GM18907 (cell line): ENCODE measurements at regions not wholly inside any gene's neighbourhood (a gene's known extent, or its start where the extent isn't known, plus 50 kb on each side); places are given as distances from the start of the nearest gene placed in this dataset.

Source experiments
- ATAC-seq: cut with Tn5 transposase; IDR thresholded peaks from one replicate; pipeline ENCODE4 v1.9.1; 2021; ENCODE audit warnings: mild to moderate bottlenecking, moderate library complexity; ENCODE audit not compliant: unreplicated experiment

DNA sequence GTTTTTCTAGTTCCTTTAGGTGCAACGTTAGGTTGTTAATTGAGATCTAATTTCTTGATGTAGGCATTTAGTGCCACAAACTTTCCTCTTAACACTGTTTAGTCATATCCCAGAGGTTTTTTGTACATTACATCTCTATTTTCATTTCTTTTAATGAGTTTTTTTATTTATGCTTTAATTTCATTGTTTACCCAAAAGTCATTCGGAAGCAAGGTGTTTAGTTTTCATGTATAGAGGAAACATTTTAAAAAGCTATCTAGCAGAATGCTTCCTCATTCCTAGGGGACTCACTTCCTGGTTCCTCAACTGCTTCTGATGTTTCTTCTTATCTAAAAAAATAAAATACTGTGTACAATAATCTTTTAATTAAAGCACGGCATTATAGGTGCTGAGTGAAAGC, 307.2 kb upstream of the CAMK1G start:
- no peak for ATAC-seq

GRCh38 chr1:209277662-209278061, 305.9 kb upstream of the CAMK1G start:
- no peak for ATAC-seq

DNA sequence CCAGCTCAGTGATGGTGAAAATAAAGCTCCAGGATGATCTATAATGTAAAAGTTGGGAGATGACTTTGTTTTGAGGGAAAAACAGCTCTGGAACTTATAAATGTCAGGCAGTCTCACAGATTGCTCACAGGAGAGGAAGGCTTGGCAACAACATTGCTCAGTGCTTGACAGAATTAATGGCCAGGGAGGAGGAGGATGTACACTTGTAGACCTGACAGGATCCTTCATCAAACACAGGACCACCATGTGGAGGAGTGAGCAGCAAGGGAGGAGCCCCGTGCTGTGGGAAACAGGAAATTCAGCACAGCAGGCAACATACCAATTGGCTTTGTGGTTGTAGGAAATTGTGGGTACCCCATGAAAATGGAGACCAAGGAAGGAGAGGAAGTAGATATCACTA, 291.8 kb upstream of the CAMK1G start:
- no peak for ATAC-seq

GRCh38 chr1:209302779-209303568, 280.5 kb upstream of the CAMK1G start:
- ATAC-seq = no peak

DNA sequence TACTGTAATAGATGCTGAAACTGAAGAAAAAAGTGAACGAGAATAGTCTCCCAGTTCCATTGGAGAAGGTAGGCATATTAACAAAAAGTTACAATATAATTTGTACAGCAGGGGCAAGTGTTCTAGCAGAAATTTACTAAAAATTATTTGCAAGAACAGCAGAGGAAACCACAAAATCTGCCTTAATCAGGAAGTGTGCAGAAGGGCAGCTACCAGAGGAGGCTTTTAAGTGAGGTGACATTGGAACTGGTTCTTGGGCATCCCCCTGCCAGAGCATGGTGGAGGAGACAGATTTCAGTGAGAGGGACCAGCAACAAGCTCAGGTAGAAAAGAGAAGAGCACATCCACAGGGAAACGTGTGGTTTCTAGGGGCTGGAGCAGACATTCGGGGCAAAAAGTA, 279.3 kb upstream of the CAMK1G start:
- ATAC-seq = no peak

GRCh38 chr1:209305221-209305954, 278.1 kb upstream of the CAMK1G start:
- no peak for ATAC-seq

DNA sequence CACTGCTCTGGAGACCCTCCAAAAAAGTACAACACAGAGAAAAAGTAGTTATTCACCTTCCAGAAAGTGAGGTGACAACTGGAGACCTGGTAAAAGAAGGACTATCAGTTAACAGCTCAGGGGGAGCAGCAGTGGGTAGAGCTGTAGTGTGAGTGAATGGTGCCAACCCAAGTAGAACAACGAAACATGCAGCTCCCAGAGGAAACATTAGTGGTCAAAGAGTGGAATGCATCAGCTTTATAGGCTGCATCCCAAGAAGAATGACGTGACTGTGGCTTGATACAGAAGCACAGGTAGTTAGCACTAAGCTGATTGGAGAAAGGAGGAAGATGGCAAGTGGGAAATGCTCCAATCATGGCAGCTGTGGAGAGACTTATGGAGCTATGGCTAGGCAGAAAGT, 275.7 kb upstream of the CAMK1G start:
- ATAC-seq = no peak

DNA sequence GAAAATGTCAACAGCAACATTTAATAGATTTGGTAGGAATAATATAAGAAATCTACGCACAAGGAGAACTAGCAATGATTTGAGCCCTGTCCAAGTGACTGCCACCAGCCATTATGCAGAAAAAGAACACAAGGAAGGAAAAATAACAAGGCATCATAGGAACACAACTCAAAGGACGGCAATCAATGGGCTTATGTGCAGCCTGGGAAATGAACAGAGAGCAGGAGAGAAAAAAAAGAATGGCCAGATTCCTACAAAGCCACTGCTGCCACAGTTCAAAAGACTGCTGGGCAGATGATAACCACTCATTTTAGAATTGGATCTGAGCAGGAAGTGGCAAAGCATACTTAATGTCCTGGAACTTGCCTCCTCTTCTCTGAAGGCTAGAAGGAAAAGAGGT, 274.3 kb upstream of the CAMK1G start:
- no peak for ATAC-seq

DNA sequence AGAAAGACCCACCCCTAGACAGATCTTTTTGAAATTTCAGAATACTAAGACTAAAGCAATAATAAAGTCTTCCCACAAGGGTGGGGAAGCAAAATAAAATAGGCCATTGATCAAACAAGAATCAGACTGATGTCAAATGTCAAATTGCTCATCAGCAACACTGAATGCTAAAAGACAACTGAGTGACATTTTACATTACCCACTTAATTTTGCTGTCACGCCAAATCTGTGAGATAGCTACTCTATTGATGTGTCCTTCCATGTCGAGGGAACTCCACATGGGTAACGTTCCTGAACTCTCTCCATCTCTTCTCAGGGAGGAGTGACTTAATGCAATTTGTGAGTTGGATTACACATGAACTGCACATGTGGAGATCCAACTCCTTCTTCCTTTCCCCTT, 271.7 kb upstream of the CAMK1G start:
- no peak for ATAC-seq

- no peak for ATAC-seq
These were observed 266.6 kb upstream of the CAMK1G start for GRCh38 chr1:209316929-209317328.

DNA sequence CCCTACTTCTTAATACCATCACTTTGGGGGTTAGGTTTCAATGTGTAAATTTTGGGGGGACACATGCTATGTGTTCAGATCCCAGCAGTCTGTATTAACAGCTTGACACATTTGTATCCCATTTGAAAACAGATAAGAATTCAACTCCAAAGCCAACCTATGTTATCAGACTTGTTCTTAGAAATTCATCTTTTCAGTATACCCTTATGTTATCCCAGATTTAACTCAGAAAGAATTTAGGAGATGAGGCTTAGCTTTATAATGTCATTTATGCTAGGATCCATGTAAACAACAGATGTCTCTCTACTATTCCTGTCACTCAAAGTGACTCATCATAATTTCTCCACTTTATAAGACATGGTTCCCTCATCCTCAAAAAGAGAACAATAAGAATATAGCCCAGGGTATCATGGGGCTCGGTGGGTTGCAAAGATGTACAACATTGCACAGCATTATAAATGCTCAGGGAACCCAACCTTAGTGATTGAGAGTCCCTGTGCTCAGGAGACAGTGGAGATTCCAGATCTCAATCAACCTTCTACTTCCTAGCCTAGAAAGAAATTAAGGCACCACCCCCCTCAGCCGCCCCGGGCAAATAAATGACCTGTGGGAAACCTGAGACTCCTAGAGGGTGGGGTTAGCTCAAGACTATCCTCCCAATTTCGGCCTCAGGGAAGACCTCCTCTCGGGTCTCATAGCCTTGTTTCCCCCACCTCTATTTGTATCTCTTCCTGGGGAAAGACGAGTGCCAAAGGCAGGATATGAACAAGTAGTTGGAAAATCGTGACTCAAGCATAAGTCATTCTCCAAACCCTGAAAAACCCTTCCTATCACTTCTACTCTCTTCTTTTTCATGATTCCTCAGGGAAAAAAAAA, 265.1 kb upstream of the CAMK1G start:
- ATAC-seq = no peak

DNA sequence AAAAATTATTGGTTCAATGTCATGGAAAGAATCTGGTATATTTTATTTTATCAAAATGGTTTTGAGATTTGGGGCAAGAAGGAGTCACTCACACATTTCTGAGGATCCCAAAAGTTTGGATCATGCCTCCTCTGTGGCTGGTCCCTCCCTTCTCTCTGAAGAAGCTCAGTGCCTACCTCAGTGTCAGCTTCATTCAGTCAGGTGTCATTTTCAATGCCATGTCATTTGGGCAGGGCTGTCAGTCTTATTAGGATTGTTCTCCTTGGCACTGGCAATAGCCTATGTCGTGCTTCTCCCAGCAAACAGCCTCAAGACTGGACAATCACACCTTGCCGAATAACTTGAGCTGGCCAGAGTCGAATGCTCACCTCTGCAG, 264.5 kb upstream of the CAMK1G start:
- no peak for ATAC-seq

GRCh38 chr1:209319549-209319948, 264.0 kb upstream of the CAMK1G start:
- no peak for ATAC-seq

DNA sequence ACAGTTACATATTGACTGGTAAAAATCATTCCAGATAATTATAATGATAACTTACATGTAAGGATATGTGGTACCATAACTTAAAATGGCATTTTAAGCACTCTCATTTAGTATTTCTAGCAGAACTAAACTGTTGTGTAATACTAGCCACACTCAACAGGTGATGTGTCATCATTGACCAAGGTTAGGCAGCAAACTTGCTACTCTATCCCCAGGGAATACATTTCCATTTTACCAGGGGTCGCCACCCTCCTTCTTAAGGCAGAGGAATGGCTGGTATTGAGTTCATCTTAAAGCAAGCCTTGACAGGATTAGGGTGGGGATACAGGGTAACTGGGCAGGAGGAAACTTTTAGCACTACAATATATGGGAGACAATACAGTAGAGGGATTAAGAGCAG, 259.8 kb upstream of the CAMK1G start:
- no peak for ATAC-seq

GRCh38 chr1:209324901-209325871, 258.3 kb upstream of the CAMK1G start:
- no peak for ATAC-seq

- ATAC-seq = no peak
These were observed 257.4 kb upstream of the CAMK1G start for GRCh38 chr1:209326076-209326475.

GRCh38 chr1:209326831-209327230, 256.7 kb upstream of the CAMK1G start:
- ATAC-seq = no peak

DNA sequence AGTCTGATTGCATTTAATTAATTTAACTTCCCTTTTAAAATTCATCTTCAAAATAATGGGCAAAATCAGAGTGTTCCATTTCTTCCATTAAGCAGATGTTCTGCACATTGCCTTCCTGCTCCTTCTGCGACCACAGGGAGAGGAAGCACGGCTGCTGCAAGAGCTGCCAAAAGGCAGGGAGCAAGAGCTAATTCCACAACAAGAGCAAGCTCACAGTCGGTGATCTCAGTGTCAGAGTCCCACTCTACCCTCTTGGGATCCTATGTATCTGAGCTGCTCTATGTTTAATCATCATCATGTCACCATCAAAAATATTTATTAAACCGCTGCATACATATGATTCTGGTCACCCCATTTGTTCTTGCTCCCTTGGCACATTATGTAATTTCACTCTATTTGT, 255.3 kb upstream of the CAMK1G start:
- no peak for ATAC-seq

DNA sequence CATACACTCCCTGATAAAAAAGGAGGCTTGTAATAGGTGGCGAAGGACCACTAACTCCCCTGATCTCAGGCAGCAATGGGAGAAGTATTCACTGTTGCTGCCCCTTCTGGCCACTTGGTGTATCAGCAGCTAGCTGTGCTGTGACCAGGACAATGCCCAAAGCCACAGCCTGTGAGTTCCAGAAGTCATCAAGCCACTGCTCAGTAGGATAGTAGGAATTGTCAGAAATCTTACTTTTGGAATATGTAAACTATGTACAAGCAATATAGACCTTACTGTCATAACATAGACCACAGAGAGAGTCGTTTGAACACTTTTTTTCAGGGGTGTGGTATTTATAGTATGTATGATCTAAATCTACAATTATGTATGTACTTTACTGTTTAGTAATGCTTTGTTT, 248.3 kb upstream of the CAMK1G start:
- peak; percentile 92 for ATAC-seq

GRCh38 chr1:209341146-209341545, 242.4 kb upstream of the CAMK1G start:
- ATAC-seq = no peak
